22Rv1 (cell line): ENCODE measurements at regions not wholly inside any gene's neighbourhood (a gene's known extent, or its start where the extent isn't known, plus 50 kb on each side); places are given as distances from the start of the nearest gene placed in this dataset.

Experiments used
- H3K27ac ChIP-seq: fragments of 450-650 bp; 2 replicates; pipeline ENCODE4 v1.5.1; 2017
- CTCF ChIP-seq: fragments of 450-650 bp; IDR thresholded peaks from 2 replicates; pipeline ENCODE4 v1.5.1; 2017; ENCODE audit warnings: mild to moderate bottlenecking
- ZFX ChIP-seq: fragments of 450-650 bp; IDR thresholded peaks from 2 replicates; pipeline ENCODE4 v1.6.1; 2017; ENCODE audit warnings: antibody characterized with exemption, borderline replicate concordance

- H3K27ac ChIP-seq, result no peak overlapping the region
- TF ChIP-seq CTCF, result no peak
- no peak for TF ChIP-seq ZFX
Measured at GRCh38 chr1:228812961-228813360, 77.7 kb downstream of the RHOU start.

- TF ChIP-seq ZFX, result no peak
- no peak overlapping the region for H3K27ac ChIP-seq
Measured at GRCh38 chr1:228814176-228814575, 78.9 kb downstream of the RHOU start.

- TF ChIP-seq ZFX (no peak), CTCF (no peak)
- H3K27ac ChIP-seq, result no peak overlapping the region
Measured at GRCh38 chr1:228818296-228818695, 83.0 kb downstream of the RHOU start.

- no peak overlapping the region for H3K27ac ChIP-seq
- TF ChIP-seq CTCF, result no peak
Measured at GRCh38 chr1:228818928-228819630, 83.8 kb downstream of the RHOU start.

- no peak for TF ChIP-seq ZFX
- no peak for TF ChIP-seq CTCF
- H3K27ac ChIP-seq, result no peak overlapping the region
Measured at GRCh38 chr1:228821252-228821651, 86.0 kb downstream of the RHOU start.

- TF ChIP-seq ZFX, result no peak
- no peak for TF ChIP-seq CTCF
- H3K27ac ChIP-seq, result no peak overlapping the region
Measured at GRCh38 chr1:228823200-228823599, 87.9 kb downstream of the RHOU start.

GRCh38 chr1:228824366-228824765 lies 89.1 kb downstream of the RHOU start:
- H3K27ac ChIP-seq, result no peak overlapping the region
- no peak for TF ChIP-seq CTCF
- no peak for TF ChIP-seq ZFX

- no peak for TF ChIP-seq ZFX
- TF ChIP-seq CTCF, result no peak
- no peak overlapping the region for H3K27ac ChIP-seq
Measured at GRCh38 chr1:228825041-228825440, 89.8 kb downstream of the RHOU start.
